ENCODE measurements at regions not wholly inside any gene's neighbourhood (a gene's known extent, or its start where the extent isn't known, plus 50 kb on each side); places are given as distances from the start of the nearest gene placed in this dataset.

DNA sequence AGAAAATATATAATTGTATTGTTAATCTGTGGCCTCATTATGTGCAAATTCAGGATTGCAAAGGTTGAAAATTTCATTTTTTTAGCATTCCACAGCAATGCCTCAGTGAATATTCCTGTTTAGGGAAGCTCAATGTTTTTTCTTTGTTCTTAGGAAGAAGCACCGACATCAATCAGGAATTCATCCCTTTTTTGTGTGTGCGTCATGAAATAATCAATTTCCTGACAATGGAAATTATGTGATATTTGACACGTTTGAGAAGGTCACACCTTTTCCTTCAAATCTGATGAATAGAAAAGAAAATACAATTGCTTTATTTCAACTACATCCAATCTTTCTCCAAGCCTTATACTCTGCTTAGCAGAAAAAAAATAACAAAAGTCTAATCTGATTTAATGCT, 662.8 kb upstream of the FTMT start:
- H3K4me1 Mint-ChIP-seq = no peaks in the 10 kb centered on the region
- no peaks in the 10 kb centered on the region for H3K36me3 Mint-ChIP-seq
- no peaks in the 10 kb centered on the region for H3K27me3 Mint-ChIP-seq
- no peaks in the 10 kb centered on the region for H3K9me3 Mint-ChIP-seq
- ATAC-seq = no peak
- H3K4me3 Mint-ChIP-seq = no peak overlapping the region
- H3K27ac Mint-ChIP-seq = no peak overlapping the region

DNA sequence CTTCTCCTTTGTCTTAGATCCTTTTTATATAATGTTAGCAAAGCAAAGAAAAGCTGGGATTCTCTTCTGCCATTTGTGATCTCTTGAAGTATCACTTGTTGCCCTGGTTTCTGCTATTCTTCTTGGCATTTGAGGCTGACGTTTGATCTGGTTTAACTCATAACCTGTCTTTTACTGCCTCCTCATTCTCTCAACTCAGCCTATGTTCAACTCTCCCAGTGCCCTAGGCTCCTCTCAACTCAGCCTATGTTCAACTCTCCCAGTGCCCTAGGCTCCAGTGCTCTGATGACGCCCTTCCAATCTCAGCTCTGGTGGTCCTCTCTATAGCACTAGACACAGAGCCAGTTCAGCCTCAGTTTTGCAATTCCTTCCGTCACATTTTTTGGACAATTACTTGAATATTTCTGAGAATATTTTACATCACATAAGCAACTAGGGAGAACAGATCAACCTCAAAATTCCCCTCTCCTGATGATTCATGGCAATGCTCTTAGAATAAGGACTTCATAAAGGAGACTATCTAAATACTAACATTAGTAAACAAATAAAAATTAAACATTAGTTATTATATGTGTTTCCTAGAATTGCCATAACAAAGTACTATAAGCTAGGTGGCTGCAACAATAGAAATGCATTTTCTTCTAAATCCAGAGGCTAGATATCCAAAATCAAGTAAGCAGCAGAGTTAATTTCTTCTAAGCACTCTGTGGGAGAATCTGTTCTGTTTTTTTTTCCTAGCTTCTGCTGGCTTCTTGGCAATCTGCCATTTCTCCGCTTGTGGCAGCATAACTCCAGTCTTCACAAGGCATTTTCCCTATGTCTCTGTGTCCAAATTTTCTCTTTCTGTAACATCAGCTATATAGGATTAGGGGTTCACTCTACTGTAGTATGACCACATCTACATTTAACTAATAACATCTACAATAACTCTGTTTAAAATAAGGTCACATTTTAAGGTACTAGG, 662.1 kb upstream of the FTMT start:
- no peaks in the 10 kb centered on the region for H3K9me3 Mint-ChIP-seq

DNA sequence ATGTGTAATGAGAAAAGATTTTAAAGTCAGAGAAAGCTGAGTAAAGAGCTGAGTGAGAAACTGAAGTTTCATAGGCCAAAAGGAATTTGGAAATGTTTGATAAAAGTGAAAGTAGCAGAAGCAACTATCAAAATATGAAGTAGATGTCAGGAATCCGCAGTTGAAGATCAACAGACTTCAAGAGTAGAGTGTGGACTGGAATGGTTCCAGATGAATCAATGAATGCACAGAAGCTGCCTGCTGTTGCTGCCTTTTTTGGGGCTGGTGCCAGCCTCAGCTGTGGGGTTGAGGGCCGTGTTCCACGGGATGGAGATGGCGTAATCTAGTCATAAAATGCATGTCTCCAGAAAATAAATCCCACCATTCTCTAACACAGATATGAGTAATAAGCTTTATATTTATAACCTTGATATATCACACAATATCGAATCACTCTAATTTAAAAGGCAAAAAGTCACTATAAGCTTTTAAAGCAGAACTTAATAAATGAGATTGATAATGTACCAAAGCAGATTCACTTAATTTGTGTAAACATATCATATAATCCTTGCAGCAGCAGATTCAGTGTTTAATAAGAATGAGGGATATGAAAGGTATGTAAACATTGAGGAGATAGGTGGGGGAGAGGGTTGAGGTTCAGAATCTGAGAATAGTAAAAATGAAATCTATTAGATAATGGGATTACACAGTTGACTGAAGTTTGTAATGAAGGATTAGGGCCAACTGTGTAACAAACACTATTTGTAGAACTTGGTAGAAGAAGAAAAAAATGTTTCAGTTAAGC, 652.3 kb upstream of the FTMT start:
- Mint-ChIP-seq H3K4me3 (no peak overlapping the region), H3K27me3 (no peaks in the 10 kb centered on the region), H3K4me1 (no peaks in the 10 kb centered on the region), H3K27ac (no peak overlapping the region), H3K9me3 (peaks cover 2% of the 10 kb centered on the region), H3K36me3 (no peaks in the 10 kb centered on the region)
- ATAC-seq = no peak

More for the DNA sequence above, 662.1 kb upstream of the FTMT start:
- no peaks in the 10 kb centered on the region for H3K4me1 Mint-ChIP-seq
- no peak overlapping the region for H3K4me3 Mint-ChIP-seq
- ATAC-seq = no peak
- no peak overlapping the region for H3K27ac Mint-ChIP-seq
- H3K36me3 Mint-ChIP-seq = no peaks in the 10 kb centered on the region
- no peaks in the 10 kb centered on the region for H3K27me3 Mint-ChIP-seq

DNA sequence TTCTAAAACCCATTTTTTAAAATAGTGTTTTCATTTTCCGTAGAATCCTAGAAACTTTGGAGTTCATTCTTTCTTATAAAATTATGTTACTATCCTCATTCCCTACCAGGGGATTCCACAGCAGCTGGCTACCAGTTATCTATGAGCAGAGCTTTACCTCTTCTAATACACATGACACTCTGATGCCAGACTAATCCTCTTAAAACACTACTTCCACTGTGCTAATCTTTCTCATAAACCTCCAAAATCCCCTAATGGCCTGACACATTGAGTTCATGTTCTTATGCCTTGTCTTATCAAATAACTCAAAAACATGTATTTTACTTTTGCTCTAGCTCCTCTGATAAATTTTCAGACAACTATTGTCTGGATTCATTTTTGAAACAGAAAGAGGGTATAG, 633.6 kb upstream of the FTMT start:
- no peak for ATAC-seq

DNA sequence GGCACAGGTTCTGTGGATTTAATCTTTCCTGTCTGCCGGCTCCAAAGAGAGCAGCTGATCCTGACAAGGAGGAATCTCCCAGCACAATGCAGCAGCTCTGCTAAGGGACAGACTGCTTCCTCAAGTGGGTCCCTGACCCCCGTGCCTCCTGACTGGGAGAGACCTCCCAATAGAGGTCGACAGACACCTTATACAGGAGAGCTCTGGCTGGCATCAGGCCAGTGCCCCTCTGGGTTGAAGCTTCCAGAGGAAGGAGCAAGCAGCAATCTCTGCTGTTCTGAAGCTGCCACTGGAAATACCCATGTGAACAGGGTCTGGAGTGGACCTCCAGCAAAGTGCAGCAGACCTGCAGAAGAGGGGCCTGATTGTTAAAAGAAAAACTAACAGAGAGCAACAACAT, 630.2 kb upstream of the FTMT start:
- Mint-ChIP-seq H3K9me3 (peaks cover 12% of the 10 kb centered on the region), H3K4me3 (no peak overlapping the region), H3K27ac (no peak overlapping the region), H3K36me3 (no peaks in the 10 kb centered on the region), H3K4me1 (no peaks in the 10 kb centered on the region), H3K27me3 (no peaks in the 10 kb centered on the region)
- ATAC-seq = no peak

More for the DNA sequence above, 633.6 kb upstream of the FTMT start:
- no peaks in the 10 kb centered on the region for H3K4me1 Mint-ChIP-seq
- peaks cover 5% of the 10 kb centered on the region for H3K9me3 Mint-ChIP-seq
- no peaks in the 10 kb centered on the region for H3K36me3 Mint-ChIP-seq
- H3K27me3 Mint-ChIP-seq = no peaks in the 10 kb centered on the region
- no peak overlapping the region for H3K4me3 Mint-ChIP-seq
- H3K27ac Mint-ChIP-seq = no peak overlapping the region

DNA sequence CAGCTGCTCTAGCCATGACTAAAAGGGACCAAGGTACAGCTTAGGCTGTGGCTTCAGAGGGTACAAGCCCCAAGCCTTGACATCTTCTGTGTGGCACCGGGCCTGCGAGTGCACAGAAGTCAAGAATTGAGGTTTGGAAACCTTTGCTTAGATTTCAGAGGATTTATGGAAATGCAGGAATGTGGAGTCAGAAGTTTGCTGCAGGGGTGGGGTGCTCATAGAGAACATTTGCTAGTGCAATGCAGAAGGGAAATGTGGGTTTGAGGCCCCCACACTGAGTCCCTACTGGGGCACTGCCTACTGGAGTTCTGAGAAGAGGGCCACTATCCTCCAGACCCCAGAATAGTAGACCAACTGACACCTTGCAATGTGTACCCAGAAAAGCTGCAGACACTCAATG, 624.9 kb upstream of the FTMT start:
- H3K36me3 Mint-ChIP-seq = no peaks in the 10 kb centered on the region
- no peaks in the 10 kb centered on the region for H3K27me3 Mint-ChIP-seq

DNA sequence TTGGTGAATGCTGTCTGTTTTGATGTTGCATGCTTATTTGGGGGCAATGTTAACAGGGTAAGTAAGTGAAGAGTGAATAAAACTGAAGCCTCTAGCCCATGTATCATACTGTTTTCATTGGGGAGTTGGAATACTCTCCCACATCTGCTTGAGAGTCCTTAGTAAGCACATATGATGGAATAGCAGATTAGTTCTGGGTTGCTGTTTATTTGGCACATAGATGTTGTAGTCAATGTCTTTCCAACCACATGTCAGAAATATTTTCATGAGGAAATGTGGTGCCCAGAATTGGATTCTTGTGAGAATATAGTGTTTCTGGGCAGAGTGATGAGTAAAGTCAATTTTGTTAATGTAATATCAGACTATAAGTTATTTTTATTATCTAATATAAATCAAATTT, 611.7 kb upstream of the FTMT start:
- H3K4me1 Mint-ChIP-seq = no peaks in the 10 kb centered on the region
- peaks cover 4% of the 10 kb centered on the region for H3K9me3 Mint-ChIP-seq
- H3K27me3 Mint-ChIP-seq = no peaks in the 10 kb centered on the region
- H3K4me3 Mint-ChIP-seq = no peak overlapping the region
- ATAC-seq = no peak
- H3K36me3 Mint-ChIP-seq = no peaks in the 10 kb centered on the region
- H3K27ac Mint-ChIP-seq = no peak overlapping the region

More for the DNA sequence above, 624.9 kb upstream of the FTMT start:
- no peak overlapping the region for H3K4me3 Mint-ChIP-seq
- H3K27ac Mint-ChIP-seq = no peak overlapping the region
- H3K9me3 Mint-ChIP-seq = peaks cover 26% of the 10 kb centered on the region
- no peaks in the 10 kb centered on the region for H3K4me1 Mint-ChIP-seq
- ATAC-seq = no peak

DNA sequence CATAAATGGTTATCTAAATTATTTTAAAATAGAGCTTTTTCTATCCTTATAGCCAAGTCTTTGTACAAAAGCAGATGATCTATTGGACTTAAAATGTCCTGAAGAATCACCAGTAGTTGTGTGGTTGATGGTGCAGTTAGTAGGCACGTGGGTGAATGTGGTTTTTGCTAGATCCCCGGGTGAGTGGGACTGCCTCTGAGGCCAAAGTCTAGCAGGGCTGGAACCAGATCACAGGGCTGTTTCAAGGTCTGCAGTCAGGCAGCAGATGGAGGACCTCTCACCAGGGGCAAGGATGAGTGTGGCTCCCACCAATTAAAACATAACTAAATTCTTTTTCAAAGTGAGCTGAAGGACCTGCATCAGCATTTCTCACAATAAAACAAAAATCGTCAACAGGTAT, 604.7 kb upstream of the FTMT start:
- no peak overlapping the region for H3K27ac Mint-ChIP-seq
- H3K4me1 Mint-ChIP-seq = no peaks in the 10 kb centered on the region
- ATAC-seq = no peak

DNA sequence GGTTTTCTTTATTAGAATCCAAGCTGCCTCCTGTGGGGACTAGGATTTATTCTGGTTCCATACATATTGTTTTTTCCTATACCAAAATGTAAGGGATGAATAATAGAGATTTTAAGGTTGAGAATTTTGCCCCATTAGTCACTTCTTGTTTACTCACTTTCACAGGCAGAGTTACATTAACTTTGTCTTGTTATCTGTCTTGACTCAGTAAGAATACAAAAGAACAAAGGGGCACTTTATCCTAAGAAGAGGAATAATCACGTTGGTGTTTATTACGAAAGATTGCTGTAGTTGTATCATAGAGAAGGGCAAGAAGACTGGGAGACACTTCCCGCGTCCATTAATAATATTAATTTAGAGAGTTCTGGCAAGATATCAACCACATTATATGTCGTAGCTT, 599.7 kb upstream of the FTMT start:
- no peak overlapping the region for H3K4me3 Mint-ChIP-seq
- no peaks in the 10 kb centered on the region for H3K27me3 Mint-ChIP-seq
- no peaks in the 10 kb centered on the region for H3K36me3 Mint-ChIP-seq
- no peaks in the 10 kb centered on the region for H3K4me1 Mint-ChIP-seq
- no peak for ATAC-seq
- H3K9me3 Mint-ChIP-seq = no peaks in the 10 kb centered on the region
- no peak overlapping the region for H3K27ac Mint-ChIP-seq

More for the DNA sequence above, 604.7 kb upstream of the FTMT start:
- Mint-ChIP-seq H3K9me3 (peaks cover 3% of the 10 kb centered on the region), H3K27me3 (no peaks in the 10 kb centered on the region), H3K4me3 (no peak overlapping the region), H3K36me3 (no peaks in the 10 kb centered on the region)

DNA sequence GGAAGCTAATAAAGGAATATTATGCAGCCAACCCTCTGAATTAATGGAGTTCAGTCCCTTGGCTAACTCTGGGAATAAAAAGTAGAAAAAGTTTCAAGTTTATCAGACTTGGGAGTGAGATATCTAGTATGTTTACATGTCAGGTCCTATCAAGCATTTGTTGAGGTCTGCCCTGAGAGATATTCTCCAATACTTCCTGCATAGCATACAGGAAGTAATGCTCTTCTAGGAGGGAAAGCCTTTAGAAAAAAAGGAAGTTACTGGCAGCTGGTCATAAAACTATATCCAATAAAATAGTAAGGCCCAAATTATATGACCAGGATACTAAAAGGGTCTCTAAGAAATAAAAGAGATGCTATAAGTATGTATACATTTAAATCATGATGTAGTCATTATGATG, 594.1 kb upstream of the FTMT start:
- H3K9me3 Mint-ChIP-seq = peaks cover 8% of the 10 kb centered on the region
- no peaks in the 10 kb centered on the region for H3K27me3 Mint-ChIP-seq
- H3K27ac Mint-ChIP-seq = no peak overlapping the region
- no peaks in the 10 kb centered on the region for H3K36me3 Mint-ChIP-seq
- no peak overlapping the region for H3K4me3 Mint-ChIP-seq
- ATAC-seq = no peak
- H3K4me1 Mint-ChIP-seq = no peaks in the 10 kb centered on the region

DNA sequence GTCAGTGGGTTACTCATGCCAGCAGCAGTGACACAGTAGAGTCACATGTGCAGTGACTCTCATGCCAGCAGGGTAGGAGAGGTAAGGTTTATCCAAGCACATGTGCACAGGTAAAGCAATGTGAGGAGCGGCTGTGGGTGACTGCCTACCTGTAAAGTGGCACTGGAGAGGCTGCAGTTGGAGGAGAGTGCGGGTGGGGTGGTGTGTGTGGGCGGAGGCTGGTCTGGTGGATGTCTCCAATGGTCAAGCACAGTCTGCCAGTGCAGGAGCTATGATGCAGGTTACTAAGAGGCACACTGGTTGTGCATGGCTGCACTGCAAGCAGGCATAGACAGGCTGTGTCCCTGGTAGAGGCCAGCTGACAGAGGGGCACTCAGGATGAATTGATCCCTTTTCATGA, 588.2 kb upstream of the FTMT start:
- Mint-ChIP-seq H3K27ac (no peak overlapping the region), H3K36me3 (no peaks in the 10 kb centered on the region), H3K9me3 (peaks cover 6% of the 10 kb centered on the region), H3K27me3 (no peaks in the 10 kb centered on the region), H3K4me1 (no peaks in the 10 kb centered on the region), H3K4me3 (no peak overlapping the region)
- no peak for ATAC-seq

DNA sequence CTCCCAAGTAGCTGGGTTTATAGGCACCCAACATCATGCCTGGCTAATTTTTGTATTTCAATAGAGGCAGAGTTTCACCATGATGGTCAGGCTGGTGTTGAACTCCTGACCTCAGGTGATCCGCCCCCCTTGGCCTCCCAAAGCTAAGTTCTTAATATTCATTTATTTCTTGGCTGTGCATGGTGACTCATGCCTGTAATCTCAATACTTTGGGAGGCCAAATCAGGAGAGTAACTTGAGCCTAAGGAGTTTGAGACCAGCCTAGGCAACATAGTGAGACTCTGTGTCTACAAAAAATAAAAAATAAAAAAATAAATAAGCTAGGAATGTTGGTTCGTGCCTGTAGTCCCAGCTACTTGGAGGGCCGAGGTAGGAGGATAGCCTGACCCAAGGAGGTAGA, 587.1 kb upstream of the FTMT start:
- Mint-ChIP-seq H3K4me3 (no peak overlapping the region), H3K4me1 (no peaks in the 10 kb centered on the region), H3K27ac (no peak overlapping the region), H3K27me3 (no peaks in the 10 kb centered on the region), H3K9me3 (no peaks in the 10 kb centered on the region), H3K36me3 (no peaks in the 10 kb centered on the region)
- no peak for ATAC-seq

DNA sequence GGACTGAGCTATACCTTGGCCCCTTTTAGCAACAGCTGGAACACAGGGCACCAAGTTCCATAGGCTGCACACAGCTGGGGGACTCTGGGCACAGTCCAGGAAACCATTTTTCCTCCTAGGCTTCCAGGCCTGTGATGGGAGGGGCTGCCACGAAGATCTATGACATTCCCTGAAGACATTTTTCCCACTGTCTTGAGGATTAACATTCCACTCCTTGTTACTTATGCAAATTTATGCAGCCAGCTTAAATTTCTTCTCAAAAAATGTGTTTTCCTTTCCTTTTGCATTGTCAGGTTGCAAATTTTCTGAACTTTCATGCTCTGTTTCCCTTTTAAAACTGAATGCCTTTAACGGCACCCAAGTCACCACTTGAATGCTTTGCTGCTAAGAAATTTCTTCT, 580.1 kb upstream of the FTMT start:
- H3K36me3 Mint-ChIP-seq = no peaks in the 10 kb centered on the region
- H3K4me1 Mint-ChIP-seq = no peaks in the 10 kb centered on the region
- no peak overlapping the region for H3K4me3 Mint-ChIP-seq
- no peak overlapping the region for H3K27ac Mint-ChIP-seq
- H3K9me3 Mint-ChIP-seq = peaks cover 3% of the 10 kb centered on the region
- ATAC-seq = no peak
- no peaks in the 10 kb centered on the region for H3K27me3 Mint-ChIP-seq

DNA sequence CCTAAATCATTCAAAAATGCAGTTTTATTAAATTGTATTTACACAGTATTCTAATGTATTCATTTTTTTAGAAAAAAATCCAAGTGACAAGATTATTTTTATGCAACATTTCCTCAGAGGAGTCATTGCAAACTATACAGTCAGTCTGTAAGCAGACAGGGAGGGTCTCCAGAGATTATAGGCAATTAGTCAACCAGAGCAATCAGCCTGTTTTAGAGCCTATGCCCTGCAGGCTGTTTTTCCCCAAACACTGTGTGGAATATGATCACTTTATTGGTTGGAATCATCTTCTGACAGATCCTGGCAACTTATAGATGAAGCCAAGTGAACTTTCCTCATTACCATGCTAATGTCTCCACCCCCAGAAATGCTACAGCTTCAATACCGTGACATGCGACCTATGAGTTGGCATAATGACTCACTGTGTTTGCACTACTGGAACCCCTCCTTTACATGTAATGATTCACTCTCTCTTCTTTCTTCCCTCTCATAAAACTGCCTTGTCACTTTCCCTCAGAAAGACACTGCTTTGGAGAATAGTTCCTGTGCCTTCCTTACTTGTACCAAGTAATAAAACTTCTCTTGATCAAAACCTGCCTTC, 577.7 kb upstream of the FTMT start:
- ATAC-seq = no peak
- Mint-ChIP-seq H3K4me3 (no peak overlapping the region), H3K9me3 (peaks cover 3% of the 10 kb centered on the region), H3K27me3 (no peaks in the 10 kb centered on the region), H3K27ac (no peak overlapping the region), H3K4me1 (no peaks in the 10 kb centered on the region), H3K36me3 (no peaks in the 10 kb centered on the region)

DNA sequence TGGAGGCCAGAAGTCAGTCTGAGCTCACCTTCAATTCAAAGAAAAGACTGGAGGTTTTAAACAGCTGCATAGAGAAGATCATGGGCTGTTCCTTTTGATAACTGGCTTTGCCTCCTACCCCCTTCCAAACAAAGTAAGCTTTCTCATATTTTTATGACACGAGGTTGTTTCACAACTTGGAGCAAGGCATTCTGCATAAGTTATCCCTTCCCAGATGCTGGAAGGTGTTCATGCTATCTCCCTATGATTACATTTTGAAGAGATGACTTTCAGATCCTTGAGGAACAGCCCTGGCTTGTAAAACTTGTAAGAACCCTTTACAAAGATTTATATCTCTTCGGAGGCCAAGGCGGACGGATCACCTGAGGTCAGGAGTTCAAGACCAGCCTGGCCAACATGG, 571.9 kb upstream of the FTMT start:
- no peak for ATAC-seq
- Mint-ChIP-seq H3K27me3 (no peaks in the 10 kb centered on the region), H3K4me1 (no peaks in the 10 kb centered on the region), H3K4me3 (no peak overlapping the region), H3K9me3 (no peaks in the 10 kb centered on the region), H3K36me3 (no peaks in the 10 kb centered on the region), H3K27ac (no peak overlapping the region)
